DOHH2 (cell line): ENCODE measurements at regions not wholly inside any gene's neighbourhood (a gene's known extent, or its start where the extent isn't known, plus 50 kb on each side); places are given as distances from the start of the nearest gene placed in this dataset.

Experiments
- H3F3A ChIP-seq: fragments of 200-600 bp; sonication (generic), shearing (Covaris generic); 2 replicates; pipeline ENCODE4 v1.6.0; 2016; ENCODE audit warnings: antibody characterized with exemption, mild to moderate bottlenecking; ENCODE audit not compliant: control insufficient read depth, insufficient read depth
- H3K27ac ChIP-seq: fragments of 200-600 bp; sonication (generic); 2 replicates; pipeline ENCODE4 v1.5.1; 2014; ENCODE audit warnings: low read depth, mild to moderate bottlenecking, low read length, moderate library complexity
- H3K27me3 ChIP-seq: fragments of 200-600 bp; sonication (generic); 2 replicates; pipeline ENCODE4 v1.6.1; 2014; ENCODE audit warnings: mild to moderate bottlenecking, low read length, mixed read lengths; ENCODE audit not compliant: control insufficient read depth
- H3K36me3 ChIP-seq: fragments of 200-600 bp; sonication (generic); 2 replicates; pipeline ENCODE4 v1.6.1; 2014; ENCODE audit warnings: mild to moderate bottlenecking, low read length, moderate library complexity, mixed read lengths; ENCODE audit not compliant: control insufficient read depth
- H3K4me1 ChIP-seq: fragments of 200-600 bp; sonication (generic); 2 replicates; pipeline ENCODE4 v1.6.1; 2014; ENCODE audit warnings: mild to moderate bottlenecking, low read length, mixed read lengths; ENCODE audit not compliant: control insufficient read depth
- H3K4me2 ChIP-seq: fragments of 200-600 bp; sonication (generic); 2 replicates; pipeline ENCODE4 v1.6.0; 2014; ENCODE audit warnings: mild to moderate bottlenecking, low read length, moderate library complexity
- H3K4me3 ChIP-seq: fragments of 200-600 bp; sonication (generic); 2 replicates; pipeline ENCODE4 v1.5.1; 2014; ENCODE audit warnings: mild to moderate bottlenecking, low read length, mixed read lengths
- H3K79me2 ChIP-seq: fragments of 200-600 bp; sonication (generic); 2 replicates; pipeline ENCODE4 v1.6.1; 2014; ENCODE audit warnings: mild to moderate bottlenecking, low read length, mixed read lengths; ENCODE audit not compliant: control insufficient read depth
- H3K9me2 ChIP-seq: fragments of 200-600 bp; sonication (generic); replicated peaks from 2 replicates; pipeline ENCODE4 v1.6.1; 2014; ENCODE audit warnings: mild to moderate bottlenecking, low read length, mixed read lengths; ENCODE audit not compliant: control insufficient read depth
- H3K9me3 ChIP-seq: fragments of 200-600 bp; sonication (generic); 2 replicates; pipeline ENCODE4 v1.6.1; 2014; ENCODE audit warnings: antibody characterized with exemption, low read length, mixed read lengths; ENCODE audit not compliant: control insufficient read depth, insufficient read depth
- H4K20me1 ChIP-seq: fragments of 200-600 bp; sonication (generic); 2 replicates; pipeline ENCODE4 v1.6.0; 2014; ENCODE audit warnings: low read depth, mild to moderate bottlenecking, antibody characterized with exemption, low read length, moderate library complexity; ENCODE audit not compliant: control insufficient read depth, insufficient read depth
- EZH2phosphoT487 ChIP-seq: fragments of 200-600 bp; sonication (generic); IDR thresholded peaks from 2 replicates; pipeline ENCODE4 v1.6.1; 2017; ENCODE audit warnings: borderline replicate concordance, mild to moderate bottlenecking, antibody characterized with exemption, low read length, moderate library complexity, mixed read lengths
- TF ChIP-seq, protein P1 (sequence below): fragments of 200-600 bp; sonication (generic); IDR thresholded peaks from one replicate; pipeline ENCODE4 v1.5.1; 2014; ENCODE audit warnings: antibody characterized with exemption, mild to moderate bottlenecking, low read depth, low read length; ENCODE audit not compliant: poor library complexity, severe bottlenecking

DNA sequence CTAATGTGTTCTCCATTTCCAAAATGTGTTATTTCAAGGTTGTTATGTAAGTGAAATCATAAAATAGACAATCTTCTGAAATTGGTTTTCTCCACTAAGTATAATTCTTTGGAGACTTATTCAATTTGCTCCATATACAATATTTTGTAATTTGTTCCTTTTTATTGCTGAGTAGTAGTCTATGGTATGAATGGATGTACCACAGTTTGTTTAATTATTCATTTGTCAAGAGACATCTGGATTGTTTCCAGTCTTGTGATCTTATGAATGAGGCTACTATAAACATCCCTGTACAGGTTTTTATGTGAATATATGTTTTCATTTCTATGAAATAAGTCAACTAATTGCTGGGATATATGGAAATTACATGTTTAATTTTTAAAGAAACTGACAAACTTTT lies 652.6 kb upstream of the PLXNA2 start:
- H3K9me2 ChIP-seq, result no peaks in the 10 kb centered on the region
- no peaks in the 10 kb centered on the region for H3K9me3 ChIP-seq

DNA sequence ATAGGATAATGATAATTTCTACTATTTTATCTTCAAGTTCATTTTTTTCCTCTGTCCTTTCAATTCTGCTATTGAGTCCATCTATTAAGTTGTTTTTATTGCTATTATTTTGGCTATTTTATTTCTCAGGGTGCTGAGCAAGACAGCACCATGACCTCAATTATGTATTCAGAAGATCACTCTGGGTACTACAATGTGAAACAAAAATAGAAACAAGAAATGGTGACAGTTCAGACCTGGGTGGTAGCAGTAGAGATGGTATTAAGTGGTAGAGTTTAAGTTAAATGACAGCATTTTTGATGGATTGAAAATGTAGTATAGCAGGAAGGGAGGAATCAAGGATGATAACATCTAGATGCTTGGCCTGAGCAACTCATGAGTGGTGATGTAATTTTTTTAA lies 655.3 kb upstream of the PLXNA2 start:
- H3K27me3 ChIP-seq, result no peaks in the 10 kb centered on the region
- H3K4me1 ChIP-seq, result no peaks in the 10 kb centered on the region
- H3K9me3 ChIP-seq, result no peaks in the 10 kb centered on the region
- TF ChIP-seq, protein P1, sequence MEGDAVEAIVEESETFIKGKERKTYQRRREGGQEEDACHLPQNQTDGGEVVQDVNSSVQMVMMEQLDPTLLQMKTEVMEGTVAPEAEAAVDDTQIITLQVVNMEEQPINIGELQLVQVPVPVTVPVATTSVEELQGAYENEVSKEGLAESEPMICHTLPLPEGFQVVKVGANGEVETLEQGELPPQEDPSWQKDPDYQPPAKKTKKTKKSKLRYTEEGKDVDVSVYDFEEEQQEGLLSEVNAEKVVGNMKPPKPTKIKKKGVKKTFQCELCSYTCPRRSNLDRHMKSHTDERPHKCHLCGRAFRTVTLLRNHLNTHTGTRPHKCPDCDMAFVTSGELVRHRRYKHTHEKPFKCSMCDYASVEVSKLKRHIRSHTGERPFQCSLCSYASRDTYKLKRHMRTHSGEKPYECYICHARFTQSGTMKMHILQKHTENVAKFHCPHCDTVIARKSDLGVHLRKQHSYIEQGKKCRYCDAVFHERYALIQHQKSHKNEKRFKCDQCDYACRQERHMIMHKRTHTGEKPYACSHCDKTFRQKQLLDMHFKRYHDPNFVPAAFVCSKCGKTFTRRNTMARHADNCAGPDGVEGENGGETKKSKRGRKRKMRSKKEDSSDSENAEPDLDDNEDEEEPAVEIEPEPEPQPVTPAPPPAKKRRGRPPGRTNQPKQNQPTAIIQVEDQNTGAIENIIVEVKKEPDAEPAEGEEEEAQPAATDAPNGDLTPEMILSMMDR, result no peak
- TF ChIP-seq EZH2phosphoT487, result no peak
- H3K4me2 ChIP-seq, result no peak overlapping the region
- H3F3A ChIP-seq, result no peaks in the 10 kb centered on the region
- H3K79me2 ChIP-seq, result no peaks in the 10 kb centered on the region
- H3K27ac ChIP-seq, result no peak overlapping the region
- H4K20me1 ChIP-seq, result no peaks in the 10 kb centered on the region
- no peak overlapping the region for H3K4me3 ChIP-seq
- no peaks in the 10 kb centered on the region for H3K9me2 ChIP-seq
- no peaks in the 10 kb centered on the region for H3K36me3 ChIP-seq

More for the DNA sequence above, 652.6 kb upstream of the PLXNA2 start:
- Histone ChIP-seq H3K79me2 (no peaks in the 10 kb centered on the region), H3K27ac (no peak overlapping the region), H3F3A (no peaks in the 10 kb centered on the region), H4K20me1 (no peaks in the 10 kb centered on the region), H3K4me2 (no peak overlapping the region), H3K4me1 (no peaks in the 10 kb centered on the region), H3K4me3 (no peak overlapping the region), H3K36me3 (no peaks in the 10 kb centered on the region), H3K27me3 (no peaks in the 10 kb centered on the region)
- TF ChIP-seq, protein P1, result no peak
- no peak for TF ChIP-seq EZH2phosphoT487

- no peaks in the 10 kb centered on the region for H4K20me1 ChIP-seq
- no peaks in the 10 kb centered on the region for H3K27me3 ChIP-seq
- H3K4me2 ChIP-seq, result no peak overlapping the region
- TF ChIP-seq EZH2phosphoT487, result no peak
- TF ChIP-seq, protein P1, result no peak
- no peaks in the 10 kb centered on the region for H3F3A ChIP-seq
- H3K9me3 ChIP-seq, result no peaks in the 10 kb centered on the region
- H3K27ac ChIP-seq, result no peak overlapping the region
- no peaks in the 10 kb centered on the region for H3K79me2 ChIP-seq
- H3K9me2 ChIP-seq, result no peaks in the 10 kb centered on the region
- H3K4me1 ChIP-seq, result no peaks in the 10 kb centered on the region
- no peak overlapping the region for H3K4me3 ChIP-seq
- H3K36me3 ChIP-seq, result no peaks in the 10 kb centered on the region
These were observed 659.2 kb upstream of the PLXNA2 start for GRCh38 chr1:208903251-208903905.
